ENCODE measurements at regions not wholly inside any gene's neighbourhood (a gene's known extent, or its start where the extent isn't known, plus 50 kb on each side); places are given as distances from the start of the nearest gene placed in this dataset.

- no peaks in the 10 kb centered on the region for H3K36me3 ChIP-seq (ENCODE audit: control insufficient read depth in 2 of 2, extremely low read depth in 1 of 2, insufficient read depth in 2 of 2, low read length in 2 of 2)
- no peak overlapping the region for H3K9ac ChIP-seq (replicated peaks; ENCODE audit: extremely low read depth, insufficient read depth, low read length)
- no peak for FAIRE-seq
- ChIA-PET POLR2A (no interaction called here), CTCF (no interaction called here)
- H3K9me3 ChIP-seq (replicated peaks; ENCODE audit: control insufficient read depth, insufficient read depth, low read length): no peaks in the 10 kb centered on the region
- no peak for DNase-seq (ENCODE audit: low read depth, low spot score)
- no peak overlapping the region for H3K27ac ChIP-seq (ENCODE audit: insufficient read depth, low read depth, low read length)
- H3K27me3 ChIP-seq (ENCODE audit: control insufficient read depth in 2 of 2, insufficient read depth in 2 of 2, low read length in 2 of 2): peaks cover 10 to 11% of the 10 kb centered on the region in 2 experiments
- no peaks in the 10 kb centered on the region for H4K20me1 ChIP-seq (replicated peaks; ENCODE audit: control insufficient read depth, extremely low read depth, insufficient read depth, low read length)
- H3K9me1 ChIP-seq (replicated peaks; ENCODE audit: control insufficient read depth, extremely low read depth, insufficient read depth, low read length): no peaks in the 10 kb centered on the region
- no peaks in the 10 kb centered on the region for H3K79me2 ChIP-seq (ENCODE audit: control insufficient read depth, insufficient read depth, low read length)
- H2AFZ ChIP-seq (ENCODE audit: low read depth, low read length): no peak overlapping the region
- no TSS peak for BruUV-seq (replicated peaks)
- dilution Hi-C loops (cut with MboI; ENCODE audit: extremely low pct_ligation_motif_present, low sequenced_read_pairs): no loop called here
- H3K4me3 ChIP-seq (replicated peaks in 1 of 3; ENCODE audit: insufficient read depth in 1 of 3, low read depth in 1 of 3, low read length in 3 of 3): no peak overlapping the region
- no peak for TF ChIP-seq CTCF (IDR thresholded peaks at IDR 0.05; ENCODE audit: extremely low read depth in 1 of 2, insufficient read depth in 1 of 2, low read depth in 1 of 2, low read length in 2 of 2)
- no peak for TF ChIP-seq MAX (IDR thresholded peaks at IDR 0.05; ENCODE audit: insufficient read depth, insufficient read length)
- no peak for TF ChIP-seq POLR2A (IDR thresholded peaks at IDR 0.05; ENCODE audit: low read depth, low read length)
- TF ChIP-seq GATA2 (IDR thresholded peaks at IDR 0.05; ENCODE audit: insufficient read depth, insufficient read length, low read depth, low read length): no peak
- no peak for TF ChIP-seq FOS (IDR thresholded peaks at IDR 0.05; ENCODE audit: borderline replicate concordance, insufficient read depth, low read length)
- TF ChIP-seq JUN (IDR thresholded peaks at IDR 0.05; ENCODE audit: borderline replicate concordance, insufficient read depth, insufficient read length, low read depth): no peak
- TF ChIP-seq POLR2AphosphoS5 (IDR thresholded peaks at IDR 0.05; ENCODE audit: insufficient read depth, low read depth, low read length): no peak
- TF ChIP-seq MYC (IDR thresholded peaks at IDR 0.05; ENCODE audit: low read depth, low read length): no peak
- TF ChIP-seq EZH2 (IDR thresholded peaks at IDR 0.05; ENCODE audit: borderline replicate concordance, low read depth, low read length, severe bottlenecking): no peak
- no peaks in the 10 kb centered on the region for H3K4me1 ChIP-seq (ENCODE audit: control insufficient read depth, extremely low read depth, insufficient read depth, low read length)
- intact Hi-C loops (cut with micrococcal nuclease): no loop called here
- H3K4me2 ChIP-seq (ENCODE audit: insufficient read depth, low read length): no peak overlapping the region
Measured at GRCh38 chr10:3496138-3496537, 288.9 kb downstream of the KLF6 start.
